GM12873 (cell line): ENCODE measurements at regions not wholly inside any gene's neighbourhood (a gene's known extent, or its start where the extent isn't known, plus 50 kb on each side); places are given as distances from the start of the nearest gene placed in this dataset.

ENCODE experiments used
- TF ChIP-seq, protein P1 (sequence below): IDR thresholded peaks from 2 replicates; pipeline ENCODE4 v1.5.1; 2012; ENCODE audit warnings: low read depth, mild to moderate bottlenecking, moderate library complexity, low read length, control low read depth; ENCODE audit not compliant: insufficient read depth; ENCODE audit errors: missing control alignments

DNA sequence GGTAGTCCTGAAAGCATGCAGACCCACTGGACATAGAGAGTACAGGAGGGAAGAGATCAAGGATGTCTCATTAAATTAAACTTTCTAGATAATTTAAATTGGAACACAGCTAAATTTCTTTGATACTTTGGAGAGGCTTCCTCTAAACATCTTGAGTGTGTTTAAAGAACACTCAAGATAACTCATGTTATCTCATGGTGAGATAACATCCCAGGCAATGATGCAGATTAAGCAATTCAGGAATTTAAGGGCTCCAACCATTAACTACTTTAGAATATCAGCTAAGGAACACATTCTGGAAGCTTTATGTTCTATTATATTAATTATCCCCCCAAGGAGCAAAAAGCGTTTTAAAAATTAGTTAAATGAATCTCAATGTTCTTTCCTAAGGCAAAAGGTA, 289.2 kb upstream of the RUNX1 start:
- TF ChIP-seq, protein P1, sequence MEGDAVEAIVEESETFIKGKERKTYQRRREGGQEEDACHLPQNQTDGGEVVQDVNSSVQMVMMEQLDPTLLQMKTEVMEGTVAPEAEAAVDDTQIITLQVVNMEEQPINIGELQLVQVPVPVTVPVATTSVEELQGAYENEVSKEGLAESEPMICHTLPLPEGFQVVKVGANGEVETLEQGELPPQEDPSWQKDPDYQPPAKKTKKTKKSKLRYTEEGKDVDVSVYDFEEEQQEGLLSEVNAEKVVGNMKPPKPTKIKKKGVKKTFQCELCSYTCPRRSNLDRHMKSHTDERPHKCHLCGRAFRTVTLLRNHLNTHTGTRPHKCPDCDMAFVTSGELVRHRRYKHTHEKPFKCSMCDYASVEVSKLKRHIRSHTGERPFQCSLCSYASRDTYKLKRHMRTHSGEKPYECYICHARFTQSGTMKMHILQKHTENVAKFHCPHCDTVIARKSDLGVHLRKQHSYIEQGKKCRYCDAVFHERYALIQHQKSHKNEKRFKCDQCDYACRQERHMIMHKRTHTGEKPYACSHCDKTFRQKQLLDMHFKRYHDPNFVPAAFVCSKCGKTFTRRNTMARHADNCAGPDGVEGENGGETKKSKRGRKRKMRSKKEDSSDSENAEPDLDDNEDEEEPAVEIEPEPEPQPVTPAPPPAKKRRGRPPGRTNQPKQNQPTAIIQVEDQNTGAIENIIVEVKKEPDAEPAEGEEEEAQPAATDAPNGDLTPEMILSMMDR, result no peak

DNA sequence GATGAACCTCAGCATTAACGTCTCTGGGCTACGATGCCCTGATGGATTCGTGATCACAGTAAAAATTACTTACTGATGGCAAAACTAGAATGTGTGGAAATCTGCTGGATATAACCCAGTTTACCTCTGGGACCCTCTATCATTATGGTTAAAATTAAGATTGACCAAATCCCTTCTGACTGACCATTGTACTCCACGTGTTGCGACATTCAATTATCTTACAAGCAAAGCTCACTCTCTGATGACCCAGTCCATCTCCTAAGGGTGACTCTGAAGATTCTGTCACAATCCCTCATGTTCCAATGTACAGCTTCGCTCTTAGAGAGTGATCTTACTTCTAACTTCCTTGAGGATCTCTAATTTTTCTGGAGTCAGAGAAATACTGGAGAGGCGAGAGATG, 288.5 kb upstream of the RUNX1 start:
- TF ChIP-seq, protein P1, result no peak

DNA sequence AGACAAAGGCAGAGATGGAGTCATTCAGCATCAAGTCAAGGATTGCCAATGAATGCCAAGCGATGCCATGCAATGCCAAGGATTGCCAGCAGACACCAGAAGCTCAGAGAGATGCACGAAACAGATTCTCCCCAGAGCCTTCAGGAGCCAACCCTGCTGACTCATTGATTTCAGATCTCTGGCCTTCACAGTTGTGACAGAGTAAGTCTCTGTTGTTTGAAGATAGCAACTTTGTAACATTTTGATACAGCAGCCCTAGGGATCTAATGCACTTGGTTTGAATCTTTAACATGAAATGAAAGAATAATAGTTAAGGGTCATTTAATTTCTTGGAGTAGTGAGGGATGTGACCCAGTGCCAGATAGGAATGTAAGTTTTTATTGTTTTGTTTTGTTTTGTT, 287.4 kb upstream of the RUNX1 start:
- TF ChIP-seq, protein P1, result no peak

DNA sequence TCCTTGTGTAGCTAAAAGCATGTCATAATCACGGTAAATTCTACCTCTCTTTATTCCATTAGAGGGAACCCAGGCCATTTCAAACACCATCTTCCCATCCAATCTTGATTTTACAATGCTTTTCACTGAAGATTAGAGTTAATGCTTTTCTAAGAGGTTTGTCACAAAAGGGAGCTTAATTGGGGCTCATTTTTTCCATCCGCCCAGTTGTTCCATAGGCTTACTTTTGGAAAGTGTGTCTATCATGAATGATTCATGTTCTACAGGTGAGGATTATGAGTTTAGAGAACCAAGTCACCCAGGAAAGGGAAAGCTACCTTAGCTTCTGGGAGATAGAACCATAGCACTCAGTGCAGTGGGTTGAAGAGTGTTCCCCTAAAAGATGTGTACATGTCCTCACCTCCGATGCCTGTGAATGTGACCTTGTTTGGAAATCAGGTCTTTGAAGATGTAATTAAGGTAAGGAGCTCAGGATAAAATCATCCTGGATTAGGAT, 286.9 kb upstream of the RUNX1 start:
- TF ChIP-seq, protein P1, result no peak

DNA sequence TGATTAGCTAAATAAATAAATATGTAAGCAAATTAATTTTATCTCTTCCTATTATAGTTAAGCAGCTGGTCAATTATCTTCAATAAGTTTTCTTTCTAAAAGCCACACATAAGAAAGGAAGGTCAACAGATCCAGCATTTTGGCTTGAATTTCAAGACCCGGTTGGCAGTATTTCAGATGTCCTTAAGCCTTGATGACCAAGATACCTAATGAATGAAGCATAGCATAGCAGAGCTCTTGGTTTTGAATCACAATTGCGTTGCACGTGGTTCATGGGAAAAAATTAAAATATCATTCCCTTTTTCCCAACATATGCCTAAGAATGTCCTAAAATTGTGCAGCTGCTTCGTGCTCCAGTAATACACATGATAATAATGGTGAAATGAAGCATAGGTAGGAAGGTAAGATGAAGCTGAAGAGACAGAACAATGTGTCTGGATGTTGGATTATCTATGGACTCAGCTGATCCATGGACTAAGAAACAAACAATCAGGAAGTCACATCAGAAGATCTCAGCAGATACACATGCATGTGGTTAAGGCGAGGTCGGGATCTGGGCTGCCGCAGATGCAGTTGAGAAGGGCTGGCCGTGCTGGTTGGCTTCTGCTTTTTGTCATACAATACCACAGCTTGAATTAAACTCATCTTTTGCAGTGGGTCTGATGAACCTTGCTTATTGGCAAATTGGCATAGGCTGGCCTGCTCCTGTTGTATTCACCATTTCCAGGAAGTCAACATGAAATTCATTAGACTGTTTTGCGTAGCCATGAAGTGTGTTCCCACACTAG, 284.9 kb upstream of the RUNX1 start:
- TF ChIP-seq, protein P1, result no peak

DNA sequence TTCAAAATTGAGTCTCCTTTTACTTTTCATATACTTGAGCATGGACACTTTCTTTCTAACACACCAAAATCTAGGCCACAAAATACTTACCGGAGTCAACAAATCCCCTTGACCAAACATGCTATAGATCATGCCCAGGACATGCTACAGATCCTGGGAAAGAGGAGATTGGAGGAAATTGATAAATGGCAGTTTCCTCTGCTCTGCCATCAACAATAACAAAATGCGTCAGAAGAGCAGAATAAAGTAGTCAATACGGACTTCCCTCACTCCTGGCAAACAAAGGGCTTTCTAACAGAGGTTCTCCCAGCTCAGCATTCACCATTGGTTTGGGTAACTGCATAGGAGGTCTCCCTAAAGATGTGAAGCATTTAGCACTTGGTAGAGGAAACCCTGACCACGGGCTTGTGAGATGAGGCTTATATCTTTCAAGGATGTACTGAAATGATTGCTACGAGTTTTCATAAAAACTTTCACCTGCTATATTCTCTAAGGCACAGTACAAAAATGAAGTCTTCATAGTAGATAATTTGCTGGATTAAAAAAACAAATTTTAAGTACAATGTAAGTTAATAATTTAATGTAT, 283.8 kb upstream of the RUNX1 start:
- TF ChIP-seq, protein P1, result no peak

DNA sequence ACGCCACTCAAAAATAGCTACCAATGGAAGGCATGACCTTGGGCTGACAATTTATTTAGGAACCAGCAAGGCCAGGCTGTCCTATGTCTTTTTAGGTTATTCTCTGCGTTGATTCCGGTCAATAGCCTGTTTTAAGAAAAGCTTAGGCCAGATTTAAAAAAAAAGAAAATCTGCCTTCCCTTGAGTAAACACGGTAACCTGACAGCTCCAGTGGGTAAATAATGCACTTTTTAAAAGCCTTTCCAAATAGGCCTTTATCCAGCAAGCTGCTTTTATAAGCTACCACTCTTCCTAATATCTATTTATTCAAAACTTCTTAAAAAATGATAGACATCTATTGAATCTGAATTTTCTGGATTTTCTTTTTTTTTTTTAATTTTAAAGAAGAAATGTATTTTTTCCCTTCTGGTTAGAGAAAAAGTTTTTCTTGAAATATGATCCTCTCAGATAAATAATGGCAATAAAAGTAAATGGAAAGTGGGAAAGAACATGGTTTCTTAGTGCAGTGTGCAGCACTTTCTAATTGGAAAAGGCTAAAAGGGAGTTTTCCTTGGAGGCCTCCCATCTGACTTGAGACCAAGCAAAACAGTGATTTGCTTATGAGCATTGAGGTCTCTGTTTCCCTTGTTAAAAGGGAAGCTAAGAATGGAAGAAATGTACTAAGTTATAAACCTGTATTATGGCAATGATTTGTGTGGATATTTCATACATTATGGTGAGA, 281.0 kb upstream of the RUNX1 start:
- TF ChIP-seq, protein P1, result no peak
